HK-2 (cell line): ENCODE measurements at regions not wholly inside any gene's neighbourhood (a gene's known extent, or its start where the extent isn't known, plus 50 kb on each side); places are given as distances from the start of the nearest gene placed in this dataset.
"Not testable (repeated sequence)": the region's sequence is repeated elsewhere in the genome, so short reads cannot be mapped to it uniquely, and the experiment has no call there.

Experiments
- DNase-seq: peaks from one replicate; pipeline ENCODE4 v3.0.0-alpha.2; 2018; ENCODE audit not compliant: unreplicated experiment

DNA sequence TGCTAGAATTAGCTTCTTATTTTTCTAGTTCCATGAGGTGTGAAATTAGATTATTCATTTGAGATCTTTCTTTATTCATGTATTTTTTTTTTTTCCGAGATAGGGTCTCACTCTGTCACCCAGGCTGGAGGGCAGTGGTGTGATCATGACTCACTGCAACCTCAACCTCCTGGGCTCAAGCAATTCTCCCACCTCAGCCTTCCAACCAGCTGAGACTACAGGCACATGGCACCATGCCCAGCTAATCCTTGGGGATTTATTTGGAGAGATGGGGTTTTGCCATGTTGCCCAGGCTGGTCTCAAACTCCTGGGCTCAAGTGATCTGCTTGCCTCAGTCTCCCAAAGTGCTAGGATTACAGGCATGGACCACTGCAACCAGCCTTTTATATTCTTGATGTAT, 653.0 kb downstream of the ADCYAP1 start:
- DNase-seq = not testable (repeated sequence)

DNA sequence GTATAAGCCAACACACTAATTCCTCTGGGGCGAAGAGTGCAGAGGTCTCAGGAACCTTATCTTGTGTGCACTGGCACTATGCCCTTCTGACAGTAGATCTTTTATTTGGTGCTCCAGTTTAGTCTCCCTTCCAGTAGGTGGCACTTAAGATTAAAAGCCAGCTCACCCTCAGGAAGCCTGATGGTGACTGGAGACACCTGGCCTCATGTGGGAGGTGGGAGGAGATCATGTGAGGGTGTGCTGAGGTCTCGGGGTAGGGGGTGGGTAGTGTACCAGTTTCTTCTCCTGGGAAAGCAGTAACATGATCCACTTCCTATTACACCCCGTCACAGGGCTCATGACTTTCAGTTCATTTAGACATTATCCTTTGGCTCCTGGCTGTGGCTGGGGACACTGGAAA, 654.9 kb downstream of the ADCYAP1 start:
- DNase-seq = no peak

DNA sequence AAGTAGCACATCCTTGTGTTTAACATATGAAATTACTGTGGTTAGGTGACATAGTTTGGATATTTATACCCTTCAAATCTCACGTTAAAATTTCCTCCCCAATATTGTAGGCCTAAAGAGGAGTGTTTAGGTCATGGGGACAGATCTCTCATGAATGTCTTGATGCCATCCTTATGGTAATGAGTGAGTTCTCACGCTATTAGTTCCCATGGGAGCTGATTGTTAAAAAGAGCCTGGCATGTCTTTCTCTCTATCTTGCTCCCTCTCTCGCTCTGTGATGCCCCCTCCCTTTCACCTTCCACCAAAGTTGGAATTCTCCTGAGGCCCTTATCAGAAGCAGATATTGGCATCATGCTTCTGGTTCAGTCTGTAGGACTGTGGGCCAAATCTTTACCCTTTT, 660.1 kb downstream of the ADCYAP1 start:
- no peak for DNase-seq

DNA sequence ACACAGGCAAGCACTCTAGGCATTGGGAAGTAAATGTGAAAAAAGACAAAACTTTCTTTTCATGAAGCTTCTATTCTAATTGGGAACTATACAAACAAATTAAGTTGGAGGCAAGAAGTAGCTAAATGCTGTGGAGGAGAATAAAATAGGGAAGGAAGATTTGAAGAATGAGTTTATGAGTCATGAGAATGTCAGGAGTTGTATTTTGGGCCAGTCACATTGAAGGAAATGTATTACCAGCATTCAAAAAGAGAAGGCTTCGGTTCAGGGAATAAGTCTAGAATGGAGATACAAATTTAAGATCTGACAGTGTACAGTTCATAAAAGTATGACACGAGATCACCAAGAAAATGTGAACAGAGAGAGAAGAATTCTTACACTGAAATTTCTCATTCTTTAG, 666.5 kb downstream of the ADCYAP1 start:
- DNase-seq = no peak

DNA sequence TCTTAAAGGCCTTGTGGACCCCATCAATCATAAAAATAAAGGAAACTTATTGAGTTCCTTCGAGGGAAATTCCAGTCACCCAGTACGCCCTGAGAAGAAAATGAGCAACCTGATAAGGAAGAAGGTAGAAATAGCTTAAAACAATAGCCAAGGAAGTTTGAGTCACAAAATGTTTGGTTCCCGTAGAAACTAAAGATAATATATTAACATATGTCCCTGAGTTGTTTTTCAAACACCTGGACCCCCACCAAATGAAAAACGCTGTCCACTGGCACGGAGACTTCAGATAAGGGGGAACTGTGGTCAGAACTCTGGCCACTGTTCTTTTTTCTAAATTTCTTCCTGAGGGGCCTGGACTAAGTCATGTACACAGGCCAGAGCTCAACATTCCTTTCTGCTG, 669.1 kb downstream of the ADCYAP1 start:
- no peak for DNase-seq

DNA sequence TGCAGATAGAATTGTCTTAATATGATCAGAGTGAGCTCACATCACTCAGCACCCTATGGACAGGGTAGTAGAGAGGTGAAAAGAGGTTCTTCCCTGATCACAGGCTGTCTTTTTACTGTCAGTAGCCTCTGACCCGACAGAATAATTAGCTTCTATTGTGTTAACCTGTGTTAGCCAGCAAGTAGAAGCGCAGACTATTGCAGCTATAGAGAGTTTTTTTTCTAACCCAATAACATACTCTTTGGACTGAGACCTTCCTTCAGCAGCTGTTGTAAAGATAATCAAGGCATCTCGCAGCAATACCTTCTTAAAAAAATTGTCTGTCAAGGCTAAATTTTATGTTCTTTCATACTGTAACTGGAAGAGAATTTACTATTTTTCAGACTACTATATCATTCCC, 670.4 kb downstream of the ADCYAP1 start:
- DNase-seq = no peak

DNA sequence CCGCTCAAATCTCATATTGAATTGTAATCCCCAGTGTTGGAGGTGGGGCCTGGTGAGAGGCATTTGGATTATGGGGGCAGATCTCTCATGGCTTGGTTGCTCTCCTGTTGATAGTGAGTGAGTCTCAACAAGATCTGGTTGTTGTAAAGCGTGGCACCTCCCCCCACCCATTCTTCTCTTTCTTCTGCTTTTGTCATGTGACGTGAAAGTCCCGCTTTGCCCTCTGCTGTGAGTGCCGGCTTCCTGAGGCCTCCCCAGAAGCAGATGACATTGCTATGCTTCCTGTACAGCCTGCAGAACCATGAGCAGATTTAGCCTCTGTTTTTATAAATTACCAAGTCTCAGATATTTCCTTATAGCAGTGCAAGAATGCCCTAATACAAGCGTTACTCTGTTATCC, 673.8 kb downstream of the ADCYAP1 start:
- no peak for DNase-seq

DNA sequence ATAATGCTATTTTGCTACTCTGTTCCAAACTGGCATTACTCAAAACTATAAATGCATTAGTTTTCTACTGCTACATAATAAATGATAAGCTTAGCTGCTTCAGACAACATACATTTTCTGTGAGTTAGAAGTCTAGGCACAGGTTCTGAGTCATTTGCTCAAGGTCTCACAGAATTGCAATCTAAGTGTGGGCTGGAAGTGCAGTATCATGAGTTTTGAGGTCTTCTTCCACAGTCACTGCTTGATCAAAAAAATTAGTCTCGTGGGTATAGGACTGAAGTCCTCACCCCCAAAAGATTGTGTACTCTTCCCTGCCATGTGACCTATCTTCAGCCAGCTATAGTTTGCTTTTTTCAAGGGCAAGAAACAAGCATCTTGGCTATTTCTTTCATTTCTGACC, 676.9 kb downstream of the ADCYAP1 start:
- no peak for DNase-seq

DNA sequence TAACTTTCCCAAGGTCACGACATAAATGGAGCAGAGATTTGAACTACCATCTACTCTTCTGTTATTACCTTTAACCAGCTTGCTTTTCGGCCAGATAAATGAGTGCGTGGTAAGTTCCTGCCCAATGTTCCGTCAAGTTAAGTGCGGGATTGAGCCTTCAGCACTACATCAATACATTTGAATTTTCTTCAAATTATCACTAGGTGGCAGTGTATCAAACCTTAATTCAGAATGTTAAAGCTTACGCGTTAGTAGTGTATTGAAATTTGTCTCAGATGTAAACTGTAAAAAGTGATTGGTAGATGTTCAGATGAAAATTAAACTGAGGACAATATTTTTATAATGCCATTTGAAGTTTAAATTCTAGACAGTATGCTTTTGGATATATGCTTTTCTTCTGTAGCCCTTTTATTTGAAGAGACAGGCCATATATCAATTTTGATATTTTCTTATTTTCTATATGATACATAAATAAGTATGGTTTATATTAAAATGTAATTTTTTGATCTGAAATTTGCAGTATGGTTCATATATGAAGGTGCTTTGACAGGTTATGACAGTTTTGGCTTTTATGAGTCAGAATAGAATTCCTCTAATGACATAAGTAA, 681.3 kb downstream of the ADCYAP1 start:
- DNase-seq = no peak

DNA sequence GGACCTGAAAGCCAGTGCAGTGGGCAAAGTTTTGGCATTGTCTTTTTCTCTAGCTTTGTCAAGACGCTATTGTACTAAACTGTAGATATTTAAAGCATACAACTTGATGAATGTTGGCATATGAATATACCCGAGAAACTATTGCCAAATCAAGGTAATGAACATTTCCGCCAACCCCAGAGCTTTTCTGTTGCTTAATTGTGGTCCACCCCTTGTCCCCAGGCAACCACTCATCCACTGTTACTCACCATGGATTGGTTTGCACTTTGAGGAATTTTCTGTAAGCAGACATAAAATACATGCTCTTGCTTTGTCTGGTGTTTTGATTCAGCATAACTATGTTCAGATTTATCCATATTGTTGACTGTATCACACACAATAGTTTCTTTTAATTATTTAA, 688.4 kb downstream of the ADCYAP1 start:
- no peak for DNase-seq

DNA sequence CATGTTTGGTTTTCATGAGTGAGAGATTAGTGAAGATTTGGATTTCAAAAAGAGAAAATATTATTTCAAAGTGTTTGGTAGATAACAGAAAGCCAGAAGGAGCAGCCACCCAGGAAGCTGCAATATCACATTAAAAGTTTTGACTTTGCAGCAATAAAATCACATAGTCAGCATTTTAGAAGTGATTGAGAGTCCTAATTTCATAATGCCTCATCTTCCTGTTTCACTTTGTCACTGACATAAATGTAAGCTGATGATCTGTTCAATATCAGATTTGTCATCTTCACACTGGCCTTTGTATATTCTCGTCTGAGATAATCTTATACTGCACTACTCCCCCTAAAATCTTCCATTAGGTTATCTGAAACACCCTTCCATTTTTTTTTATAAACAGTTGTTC, 690.5 kb downstream of the ADCYAP1 start:
- DNase-seq = no peak

DNA sequence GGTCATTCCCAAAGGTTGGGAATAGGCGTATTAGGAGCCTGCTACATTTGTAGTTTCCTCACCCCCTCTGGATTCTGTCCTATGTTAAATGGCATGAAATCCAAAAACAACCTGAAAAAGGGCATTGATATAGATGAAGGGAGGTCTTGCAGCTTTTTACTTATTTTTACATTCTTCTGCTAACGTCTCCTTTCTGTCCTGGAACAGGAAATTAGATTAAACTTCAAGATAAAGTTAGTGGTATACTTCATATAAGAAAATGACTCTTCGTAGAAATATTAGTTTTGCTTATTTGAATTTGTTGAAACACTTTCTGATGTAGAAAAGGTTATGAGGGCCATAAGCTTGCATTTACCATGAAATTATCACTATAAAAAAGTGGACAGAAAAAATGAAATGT, 694.5 kb downstream of the ADCYAP1 start:
- no peak for DNase-seq

DNA sequence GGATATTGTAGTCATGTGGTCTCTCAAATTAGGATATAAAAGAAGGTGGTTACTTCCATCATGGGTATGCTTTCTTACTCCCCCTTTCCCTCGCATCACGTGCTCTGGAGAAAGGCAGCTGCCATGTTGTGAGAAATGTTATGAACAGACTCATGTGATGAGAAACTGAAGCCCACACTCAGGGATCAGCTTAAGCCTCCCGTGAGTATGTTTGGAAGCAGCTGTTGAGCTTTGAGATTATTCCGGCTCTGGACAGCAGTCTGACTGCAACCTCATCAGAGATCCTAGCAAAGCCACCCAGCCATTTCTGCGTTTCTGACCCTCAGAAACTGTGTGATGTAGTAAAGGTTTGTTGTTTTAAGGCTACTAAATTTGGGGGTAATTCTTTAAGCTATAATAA, 700.1 kb downstream of the ADCYAP1 start:
- no peak for DNase-seq

DNA sequence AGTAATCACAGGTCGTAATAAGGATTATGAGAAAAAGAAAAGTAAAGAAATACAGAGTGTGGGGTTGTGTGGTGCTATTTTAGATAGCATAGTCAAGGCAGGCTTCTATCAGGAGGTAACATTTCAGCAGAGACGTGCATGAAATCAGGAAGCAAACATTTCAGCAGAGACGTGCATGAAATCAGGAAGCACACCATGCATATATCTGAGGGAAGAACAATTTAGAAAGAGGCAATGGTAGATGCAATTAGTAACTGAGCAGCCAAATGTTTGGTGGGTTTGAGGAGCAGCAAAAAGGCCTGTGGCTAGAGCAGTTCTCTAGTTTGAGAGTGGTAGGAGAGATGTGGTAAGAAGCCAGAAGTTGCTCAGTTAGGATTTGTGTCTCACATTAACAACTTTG, 713.7 kb downstream of the ADCYAP1 start:
- no peak for DNase-seq

DNA sequence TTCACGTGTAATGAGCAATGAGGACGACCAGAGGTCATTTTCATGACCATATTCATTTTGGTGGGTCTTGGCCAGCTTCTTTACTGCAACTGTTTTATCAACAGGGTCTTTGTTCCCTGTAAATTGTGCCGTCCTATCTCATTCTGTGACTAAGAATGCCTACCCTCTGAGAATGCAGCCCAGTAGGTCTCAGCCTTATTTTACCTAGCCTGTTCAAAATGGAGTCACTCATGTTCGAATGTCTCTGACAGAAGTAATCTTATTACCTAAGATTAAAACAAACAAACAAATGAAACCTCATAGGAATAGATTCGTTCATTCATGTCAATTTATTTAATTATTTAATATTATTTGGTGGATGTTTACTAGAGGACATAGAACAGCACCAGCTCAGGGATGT, 714.8 kb downstream of the ADCYAP1 start:
- DNase-seq = no peak

DNA sequence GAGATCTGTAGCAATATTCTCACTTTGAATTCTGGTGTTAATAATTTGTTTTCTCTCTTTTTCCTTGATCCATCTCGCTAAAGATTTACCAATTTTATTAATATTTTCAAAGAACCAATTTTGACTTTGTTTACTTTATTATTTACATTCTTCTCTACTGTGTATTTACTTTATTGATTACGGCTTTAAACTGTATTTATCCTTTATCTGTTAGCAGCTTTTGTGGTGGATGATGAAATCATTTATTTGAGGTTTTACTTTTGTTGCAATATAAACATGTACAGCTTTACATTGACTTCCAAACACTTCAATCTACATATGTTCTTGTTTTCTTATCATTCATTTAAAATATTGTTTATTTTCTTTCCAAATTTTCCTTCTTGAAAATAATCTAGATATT, 719.9 kb downstream of the ADCYAP1 start:
- DNase-seq = no peak

DNA sequence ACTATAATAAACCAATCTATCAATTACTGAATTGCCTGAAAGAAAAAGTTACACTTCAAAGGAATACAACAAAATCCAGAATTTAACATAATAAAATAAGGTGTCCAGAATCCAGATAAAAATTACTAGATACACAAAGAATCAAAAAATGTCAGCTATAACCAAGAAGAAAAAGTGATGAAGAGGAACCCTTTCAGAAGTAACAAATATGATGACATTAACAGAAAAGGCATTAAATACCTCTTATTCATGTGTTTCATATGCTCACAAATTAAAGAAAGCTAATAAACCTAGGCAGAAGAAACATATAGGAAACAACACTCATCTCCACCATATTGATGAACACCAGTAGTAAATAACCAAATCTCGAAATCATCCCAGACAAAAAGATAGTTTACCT, 722.8 kb downstream of the ADCYAP1 start:
- no peak for DNase-seq

DNA sequence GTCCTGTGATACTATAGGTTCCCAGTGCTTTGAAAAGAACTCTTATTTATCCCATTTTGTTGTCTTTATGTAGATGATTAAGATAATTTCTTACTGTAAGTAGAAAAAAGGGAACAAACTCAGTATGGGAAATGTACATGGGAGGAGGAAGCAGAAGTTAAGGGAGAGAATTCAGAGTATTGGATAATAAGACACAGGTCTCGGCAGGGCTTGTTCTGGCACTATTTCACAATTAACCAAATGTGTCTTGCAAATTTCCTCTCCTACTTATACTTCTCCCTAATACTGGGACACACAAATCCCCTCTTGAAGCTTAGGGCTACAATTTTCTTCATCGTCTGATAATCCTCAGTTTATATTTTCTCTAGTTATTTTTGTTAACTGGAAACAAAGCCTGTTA, 744.0 kb downstream of the ADCYAP1 start:
- no peak for DNase-seq

DNA sequence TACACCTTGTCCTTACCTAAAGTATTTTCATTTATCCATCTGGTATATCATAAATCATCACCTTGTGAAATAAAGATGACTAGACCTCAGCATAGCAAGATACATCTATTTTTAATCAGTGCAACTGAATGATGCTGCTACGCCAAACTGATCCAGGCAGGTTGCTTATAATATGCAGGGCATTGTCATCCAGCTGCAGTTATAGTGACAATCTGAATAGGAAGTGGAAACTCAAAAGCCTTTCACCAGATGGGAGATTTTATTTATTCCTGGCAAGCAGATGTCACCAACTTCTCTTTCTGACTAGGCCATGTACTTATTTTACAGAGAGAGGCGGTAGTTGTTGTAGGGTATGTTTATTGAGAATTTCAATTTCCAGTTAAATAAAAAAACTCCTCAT, 747.3 kb downstream of the ADCYAP1 start:
- no peak for DNase-seq

DNA sequence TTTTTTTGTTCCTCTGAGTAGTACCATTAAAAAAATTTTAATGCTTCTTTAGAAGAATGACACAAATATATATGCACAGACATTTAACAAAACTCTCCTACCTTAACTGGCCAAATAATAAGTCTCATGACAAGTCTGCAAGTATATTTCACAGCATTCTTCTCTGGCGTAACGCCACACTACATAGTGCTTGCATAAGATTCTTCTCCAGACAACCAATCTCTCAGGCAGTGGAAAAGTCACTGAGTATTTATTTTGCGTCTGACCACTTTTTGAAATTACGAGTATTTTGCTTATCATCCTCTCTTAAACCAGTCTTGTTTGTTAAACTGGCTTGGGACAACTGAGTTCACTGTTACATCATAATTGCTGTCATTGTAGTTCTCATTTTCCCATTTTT, 749.2 kb downstream of the ADCYAP1 start:
- DNase-seq = no peak

DNA sequence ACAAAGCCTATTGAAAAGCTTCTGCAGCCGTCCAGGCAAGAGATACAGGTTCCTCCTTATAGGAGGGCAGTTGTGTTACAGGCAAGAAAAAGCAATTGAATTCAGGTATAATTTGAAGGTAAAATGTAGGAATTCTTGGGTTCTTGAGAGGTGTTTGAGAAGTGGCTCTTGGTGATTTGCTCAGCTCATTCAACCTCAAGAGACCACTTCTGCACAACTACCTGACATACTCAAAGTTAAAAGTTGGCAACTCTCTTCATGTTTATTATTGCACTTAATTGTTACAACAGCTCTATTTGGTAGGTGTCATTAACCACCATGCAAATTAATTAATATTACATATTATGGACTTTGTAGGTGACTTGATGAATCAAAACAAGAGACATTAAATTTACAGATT, 753.2 kb downstream of the ADCYAP1 start:
- no peak for DNase-seq

DNA sequence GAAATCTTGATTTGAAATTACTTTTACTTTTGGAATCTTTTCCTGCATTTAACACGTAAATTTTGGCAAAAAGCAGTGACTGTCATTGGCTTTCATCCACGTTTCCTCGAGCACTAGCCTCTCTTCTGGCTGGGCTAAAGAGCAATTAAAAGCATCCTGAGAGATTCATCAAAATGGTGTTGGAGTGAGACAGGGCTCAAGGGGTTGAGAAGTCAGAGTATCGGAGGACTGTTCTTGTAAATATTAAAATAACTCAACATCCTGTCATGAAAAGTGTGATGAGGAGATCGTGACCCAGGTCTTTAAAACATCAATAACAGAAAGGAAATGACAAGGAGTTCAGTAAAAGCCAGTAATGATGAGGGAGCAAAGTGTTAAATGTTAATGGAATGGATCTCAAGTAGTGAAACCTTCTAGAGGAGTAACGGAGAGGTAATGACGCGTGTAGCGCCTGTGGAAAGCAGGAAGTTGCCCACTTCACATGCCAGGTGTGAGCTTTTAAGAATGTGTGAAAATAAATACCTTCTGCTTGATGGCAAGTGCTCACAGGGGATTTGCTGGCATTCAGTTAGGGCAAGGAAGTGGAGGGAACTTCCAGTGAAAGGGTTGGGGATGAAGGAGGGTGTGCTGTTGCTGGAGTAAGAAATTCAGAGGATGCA, 754.4 kb downstream of the ADCYAP1 start:
- no peak for DNase-seq

DNA sequence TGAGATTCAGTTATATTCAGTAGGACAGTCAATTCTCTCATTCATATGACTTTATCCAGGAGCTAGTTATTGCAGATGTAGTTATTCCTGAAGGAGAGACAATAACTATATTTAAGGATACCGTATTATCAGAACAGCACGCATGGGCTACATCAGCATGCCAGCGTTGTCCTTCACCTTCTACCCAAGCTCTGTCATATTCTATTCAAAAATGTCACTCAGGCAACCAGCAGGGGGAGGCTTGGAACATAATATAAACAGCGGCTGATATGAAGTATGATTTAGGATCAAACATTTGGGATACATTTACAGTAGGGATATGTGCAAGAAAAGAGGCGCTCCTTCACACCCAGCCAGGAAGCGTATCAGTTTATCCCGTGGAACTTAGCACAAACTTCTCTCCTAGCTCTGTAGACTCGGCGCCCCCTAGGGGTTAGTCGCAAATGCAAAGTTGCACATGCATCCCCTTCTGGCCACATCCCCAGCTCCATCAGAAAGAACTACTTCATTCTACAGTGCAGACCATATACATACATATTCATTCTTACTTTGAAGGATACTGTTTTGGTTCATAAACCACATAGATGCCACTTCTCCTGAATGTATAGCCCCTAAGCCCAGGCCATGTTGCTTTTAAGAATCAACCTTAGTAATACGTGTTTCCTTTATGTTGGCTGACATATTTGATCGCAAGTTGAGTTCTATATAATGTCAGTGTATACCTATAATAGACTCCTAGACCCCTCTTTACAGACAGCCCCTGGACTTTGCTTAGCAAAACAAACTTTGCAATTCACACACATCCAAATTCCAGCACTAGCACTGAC, 759.4 kb downstream of the ADCYAP1 start:
- DNase-seq = peak; percentile 33
